Hepatocyte (in vitro differentiated cells): ENCODE measurements at regions not wholly inside any gene's neighbourhood (a gene's known extent, or its start where the extent isn't known, plus 50 kb on each side); places are given as distances from the start of the nearest gene placed in this dataset.

Experiments used
- DNase-seq: peaks from one replicate; pipeline ENCODE4 v3.0.0-alpha.2; 2016; ENCODE audit warnings: low spot score
- H2AFZ ChIP-seq: fragments of 200-600 bp; sonication (generic); 2 replicates; pipeline ENCODE4 v1.6.0; 2016; ENCODE audit warnings: antibody characterized with exemption, mild to moderate bottlenecking
- H3K27ac ChIP-seq: fragments of 200-600 bp; sonication (generic); 2 replicates; pipeline ENCODE4 v1.5.1; 2016; ENCODE audit warnings: mild to moderate bottlenecking
- H3K27me3 ChIP-seq: fragments of 200-600 bp; sonication (generic); 2 replicates; pipeline ENCODE4 v1.6.1; 2016
- H3K36me3 ChIP-seq: fragments of 200-600 bp; sonication (generic); replicated peaks from 2 replicates; pipeline ENCODE4 v1.5.1; 2016; ENCODE audit warnings: low read depth; ENCODE audit not compliant: insufficient read depth
- H3K4me1 ChIP-seq: fragments of 200-600 bp; sonication (generic); 2 replicates; pipeline ENCODE4 v1.5.1; 2016; ENCODE audit warnings: mild to moderate bottlenecking, moderate library complexity; ENCODE audit not compliant: insufficient read depth
- H3K4me2 ChIP-seq: fragments of 200-600 bp; sonication (generic); 2 replicates; pipeline ENCODE4 v1.6.0; 2016
- H3K4me3 ChIP-seq: fragments of 200-600 bp; sonication (generic); 2 replicates; pipeline ENCODE4 v1.5.1; 2016; ENCODE audit warnings: mild to moderate bottlenecking
- H3K79me2 ChIP-seq: fragments of 200-600 bp; sonication (generic); 2 replicates; pipeline ENCODE4 v1.6.0; 2017; ENCODE audit warnings: mild to moderate bottlenecking
- H3K9me2 ChIP-seq: fragments of 200-600 bp; sonication (generic); replicated peaks from 2 replicates; pipeline ENCODE4 v1.6.0; 2017; ENCODE audit warnings: mild to moderate bottlenecking; ENCODE audit not compliant: insufficient read depth
- H3K9me3 ChIP-seq: fragments of 200-600 bp; sonication (generic); 2 replicates; pipeline ENCODE4 v1.5.1; 2016; ENCODE audit warnings: low read depth, mild to moderate bottlenecking
- H4K20me1 ChIP-seq: fragments of 200-600 bp; sonication (generic); 2 replicates; pipeline ENCODE4 v1.6.0; 2016; ENCODE audit warnings: mild to moderate bottlenecking; ENCODE audit not compliant: insufficient read depth, poor library complexity, severe bottlenecking
- CTCF ChIP-seq: fragments of 200-600 bp; sonication (generic); IDR thresholded peaks from 2 replicates; pipeline ENCODE4 v1.5.1; 2016; ENCODE audit warnings: antibody characterized with exemption, mild to moderate bottlenecking; ENCODE audit not compliant: poor library complexity
- EZH2 ChIP-seq: fragments of 200-600 bp; sonication (generic); IDR thresholded peaks from 2 replicates; pipeline ENCODE4 v1.6.1; 2016; ENCODE audit warnings: antibody characterized with exemption, mild to moderate bottlenecking, borderline replicate concordance
- EZH2phosphoT487 ChIP-seq: fragments of 200-600 bp; sonication (generic); IDR thresholded peaks from one replicate; pipeline ENCODE4 v1.6.1; 2018; ENCODE audit warnings: antibody characterized with exemption, mild to moderate bottlenecking, low read depth, moderate library complexity; ENCODE audit not compliant: unreplicated experiment, severe bottlenecking
- WGBS: methylation state at CpG from one replicate; pipeline ENCODE4 v1.1.6; 2016; ENCODE audit warnings: low lambda C conversion rate; ENCODE audit errors: missing lambda C conversion rate; 5-methylcytosine and 5-hydroxymethylcytosine counted together

GRCh38 chr7:13656330-13656729 is 333.1 kb downstream of the ETV1 start:
- 95% methylated on average over 1 of the region's 1 CpG for WGBS

GRCh38 chr7:13673290-13673689 is 316.2 kb downstream of the ETV1 start:
- Histone ChIP-seq H3K36me3 (no peaks in the 10 kb centered on the region), H3K27ac (no peak overlapping the region), H4K20me1 (no peaks in the 10 kb centered on the region), H3K9me2 (no peaks in the 10 kb centered on the region), H3K4me3 (no peak overlapping the region), H2AFZ (no peak overlapping the region), H3K9me3 (peaks cover 8% of the 10 kb centered on the region), H3K27me3 (no peaks in the 10 kb centered on the region), H3K79me2 (no peaks in the 10 kb centered on the region), H3K4me2 (no peak overlapping the region), H3K4me1 (no peaks in the 10 kb centered on the region)
- TF ChIP-seq CTCF (no peak), EZH2 (no peak), EZH2phosphoT487 (no peak)
- WGBS = 89% methylated on average over 5 of the region's 6 CpGs
- no peak for DNase-seq

More at GRCh38 chr7:13656330-13656729, 333.1 kb downstream of the ETV1 start:
- Histone ChIP-seq H3K36me3 (no peaks in the 10 kb centered on the region), H4K20me1 (no peaks in the 10 kb centered on the region), H3K9me3 (no peaks in the 10 kb centered on the region), H3K4me1 (no peaks in the 10 kb centered on the region), H3K9me2 (no peaks in the 10 kb centered on the region), H3K4me2 (no peak overlapping the region), H3K4me3 (no peak overlapping the region), H3K79me2 (no peaks in the 10 kb centered on the region), H3K27ac (no peak overlapping the region), H2AFZ (no peak overlapping the region), H3K27me3 (no peaks in the 10 kb centered on the region)
- no peak for DNase-seq
- no peak for TF ChIP-seq CTCF
- no peak for TF ChIP-seq EZH2phosphoT487
- TF ChIP-seq EZH2 = no peak

GRCh38 chr7:13682626-13683025 is 306.8 kb downstream of the ETV1 start:
- H3K79me2 ChIP-seq = no peaks in the 10 kb centered on the region

More at GRCh38 chr7:13682626-13683025, 306.8 kb downstream of the ETV1 start:
- Histone ChIP-seq H3K36me3 (no peaks in the 10 kb centered on the region), H3K27me3 (no peaks in the 10 kb centered on the region), H3K9me3 (no peaks in the 10 kb centered on the region), H3K4me2 (no peak overlapping the region), H2AFZ (no peak overlapping the region), H3K4me1 (no peaks in the 10 kb centered on the region), H3K9me2 (no peaks in the 10 kb centered on the region), H3K4me3 (no peak overlapping the region), H4K20me1 (no peaks in the 10 kb centered on the region), H3K27ac (no peak overlapping the region)
- DNase-seq = no peak
- TF ChIP-seq EZH2phosphoT487 (no peak), CTCF (no peak), EZH2 (no peak)
- 89% methylated on average over 1 of the region's 1 CpG for WGBS
